Suprapubic skin (tissue), 4 donors: ENCODE measurements at regions not wholly inside any gene's neighbourhood (a gene's known extent, or its start where the extent isn't known, plus 50 kb on each side); places are given as distances from the start of the nearest gene placed in this dataset.

Experiments used
- DNase-seq, 2 donors: peaks; one replicate each; pipeline ENCODE4 v3.0.0-alpha.2; 2019; ENCODE audit warnings: low spot score in 2 of 2
- H3K27ac ChIP-seq: fragments of 200-600 bp; sonication (generic); one replicate; pipeline ENCODE4 v1.5.1; 2019
- H3K27me3 ChIP-seq: fragments of 200-600 bp; sonication (generic); one replicate; pipeline ENCODE4 v1.5.1; 2019
- H3K36me3 ChIP-seq: fragments of 200-600 bp; sonication (generic); one replicate; pipeline ENCODE4 v1.5.1; 2019
- H3K4me1 ChIP-seq: fragments of 200-600 bp; sonication (generic); one replicate; pipeline ENCODE4 v1.5.1; 2019
- H3K4me3 ChIP-seq: fragments of 200-600 bp; sonication (generic); one replicate; pipeline ENCODE4 v1.5.1; 2019; ENCODE audit warnings: mild to moderate bottlenecking
- H3K9me3 ChIP-seq: fragments of 200-600 bp; sonication (generic); one replicate; pipeline ENCODE4 v1.5.1; 2019
- EP300 ChIP-seq: sonication (generic); formaldehyde crosslinking; IDR thresholded peaks from one replicate; pipeline ENCODE4 v1.6.1; 2017; ENCODE audit warnings: antibody characterized with exemption
- POLR2A ChIP-seq, 2 donors: fragments of 450-650 bp; IDR thresholded peaks; one replicate each; pipeline ENCODE4 v1.6.1; 2017; ENCODE audit warnings: antibody characterized with exemption in 2 of 2, mild to moderate bottlenecking in 2 of 2, moderate library complexity in 2 of 2
- POLR2AphosphoS5 ChIP-seq, 3 donors: sonication (generic); formaldehyde crosslinking; IDR thresholded peaks; one replicate each; pipeline ENCODE4 v1.6.1; 2017; ENCODE audit warnings: antibody characterized with exemption in 3 of 3
- WGBS: methylation state at CpG from one replicate; pipeline ENCODE4 v1.1.5; 2018; 5-methylcytosine and 5-hydroxymethylcytosine counted together
- TF ChIP-seq, protein P1 (sequence below), 2 donors: fragments of 200-600 bp in 1 of 2; fragments of 450-650 bp in 1 of 2; sonication (generic) in 1 of 2; IDR thresholded peaks; one replicate each; pipeline ENCODE4 v1.5.1; 2016 to 2019; ENCODE audit warnings: antibody characterized with exemption in 2 of 2, mild to moderate bottlenecking in 1 of 2, moderate library complexity in 1 of 2

DNA sequence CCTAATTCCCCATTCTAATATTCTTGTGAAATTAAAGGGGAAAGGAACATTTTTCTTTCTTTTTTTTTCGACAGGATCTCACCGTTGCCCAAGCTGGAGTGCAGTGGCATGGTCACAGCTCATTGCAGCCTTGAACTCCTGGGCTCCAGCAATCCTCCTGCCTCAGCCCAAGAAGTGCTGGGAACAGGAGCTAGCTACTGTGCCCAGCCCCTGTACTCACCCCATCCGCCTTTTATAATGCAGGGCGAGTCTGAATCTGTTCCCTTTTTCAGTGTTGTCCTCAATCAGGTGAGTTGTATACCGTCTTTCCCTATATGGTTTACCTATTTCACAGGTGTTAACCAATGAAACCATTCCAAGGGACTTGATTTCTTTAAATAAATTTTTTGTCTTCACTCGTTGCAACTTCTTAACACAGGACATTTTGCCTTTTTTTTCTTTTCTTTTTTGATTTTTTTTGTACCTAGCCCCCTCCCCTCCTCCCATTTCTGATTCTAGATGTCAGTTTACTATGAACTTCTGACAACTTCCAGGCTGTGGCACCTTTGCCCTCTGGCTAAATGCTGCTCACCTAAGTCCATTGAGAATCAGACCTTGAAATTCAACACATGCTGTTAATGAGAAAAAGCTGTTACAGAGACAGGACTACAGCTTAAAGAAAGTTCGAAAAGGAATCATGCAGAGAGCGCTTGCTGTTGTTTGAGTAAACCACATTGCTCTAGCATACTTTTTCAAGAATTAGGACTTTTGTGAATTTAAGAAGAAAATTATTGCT, 562.1 kb upstream of the KLF12 start:
- no peaks in the 10 kb centered on the region for H3K9me3 ChIP-seq
- WGBS = 65% methylated on average over 7 of the region's 8 CpGs
- H3K4me3 ChIP-seq = no peak overlapping the region
- H3K27me3 ChIP-seq = no peaks in the 10 kb centered on the region
- no peak overlapping the region for H3K27ac ChIP-seq
- TF ChIP-seq, protein P1, sequence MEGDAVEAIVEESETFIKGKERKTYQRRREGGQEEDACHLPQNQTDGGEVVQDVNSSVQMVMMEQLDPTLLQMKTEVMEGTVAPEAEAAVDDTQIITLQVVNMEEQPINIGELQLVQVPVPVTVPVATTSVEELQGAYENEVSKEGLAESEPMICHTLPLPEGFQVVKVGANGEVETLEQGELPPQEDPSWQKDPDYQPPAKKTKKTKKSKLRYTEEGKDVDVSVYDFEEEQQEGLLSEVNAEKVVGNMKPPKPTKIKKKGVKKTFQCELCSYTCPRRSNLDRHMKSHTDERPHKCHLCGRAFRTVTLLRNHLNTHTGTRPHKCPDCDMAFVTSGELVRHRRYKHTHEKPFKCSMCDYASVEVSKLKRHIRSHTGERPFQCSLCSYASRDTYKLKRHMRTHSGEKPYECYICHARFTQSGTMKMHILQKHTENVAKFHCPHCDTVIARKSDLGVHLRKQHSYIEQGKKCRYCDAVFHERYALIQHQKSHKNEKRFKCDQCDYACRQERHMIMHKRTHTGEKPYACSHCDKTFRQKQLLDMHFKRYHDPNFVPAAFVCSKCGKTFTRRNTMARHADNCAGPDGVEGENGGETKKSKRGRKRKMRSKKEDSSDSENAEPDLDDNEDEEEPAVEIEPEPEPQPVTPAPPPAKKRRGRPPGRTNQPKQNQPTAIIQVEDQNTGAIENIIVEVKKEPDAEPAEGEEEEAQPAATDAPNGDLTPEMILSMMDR (IDR thresholded peaks at IDR 0.05) = no peak
- no peak for TF ChIP-seq EP300
- TF ChIP-seq POLR2A (IDR thresholded peaks at IDR 0.05) = no peak
- no peak for TF ChIP-seq POLR2AphosphoS5 (IDR thresholded peaks at IDR 0.05)
- no peak for DNase-seq
- no peaks in the 10 kb centered on the region for H3K4me1 ChIP-seq
- no peaks in the 10 kb centered on the region for H3K36me3 ChIP-seq

DNA sequence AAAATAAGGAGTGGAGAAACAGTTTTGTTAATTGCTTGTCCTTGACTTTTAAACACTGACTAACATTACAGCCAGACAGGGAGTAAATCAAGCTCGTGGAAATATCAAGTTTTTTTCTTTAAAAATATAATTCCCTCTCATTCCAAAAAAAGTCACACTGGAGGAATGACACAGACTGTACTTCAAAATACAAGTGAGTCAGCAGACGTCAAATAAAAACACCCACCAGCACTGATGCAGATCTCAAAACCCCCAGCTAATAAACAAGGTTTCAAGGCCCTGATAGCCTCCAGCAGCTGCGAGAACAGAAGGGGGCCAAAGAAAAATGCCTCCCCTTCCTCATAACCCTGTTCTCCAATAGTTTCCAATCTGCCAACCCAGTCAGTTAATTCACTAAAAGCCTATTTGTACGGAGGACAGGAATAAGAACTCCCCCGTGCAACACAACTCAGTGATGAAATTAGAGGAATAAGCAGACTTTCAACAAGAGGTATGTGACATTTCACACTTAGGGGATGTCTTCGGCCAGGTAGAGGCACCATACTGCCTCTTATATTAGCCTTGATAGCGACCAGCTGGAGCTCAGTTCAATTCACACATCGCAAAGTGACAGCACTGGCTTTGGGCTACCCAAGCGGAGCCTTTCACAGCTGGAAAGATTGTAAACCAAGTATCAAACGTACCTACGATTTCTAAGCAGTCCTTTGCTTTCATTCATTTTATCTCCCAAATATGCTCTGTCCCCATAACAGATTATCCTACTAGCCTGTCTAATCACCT, 561.0 kb upstream of the KLF12 start:
- Histone ChIP-seq H3K4me1 (no peaks in the 10 kb centered on the region), H3K27ac (no peak overlapping the region), H3K4me3 (no peak overlapping the region), H3K36me3 (no peaks in the 10 kb centered on the region), H3K27me3 (no peaks in the 10 kb centered on the region), H3K9me3 (no peaks in the 10 kb centered on the region)
- TF ChIP-seq POLR2AphosphoS5 (IDR thresholded peaks at IDR 0.05) = no peak
- TF ChIP-seq POLR2A (IDR thresholded peaks at IDR 0.05) = no peak
- TF ChIP-seq EP300 = no peak
- TF ChIP-seq, protein P1 (IDR thresholded peaks at IDR 0.05) = no peak
- no peak for DNase-seq
- WGBS = 42% methylated on average over 11 of the region's 11 CpGs

DNA sequence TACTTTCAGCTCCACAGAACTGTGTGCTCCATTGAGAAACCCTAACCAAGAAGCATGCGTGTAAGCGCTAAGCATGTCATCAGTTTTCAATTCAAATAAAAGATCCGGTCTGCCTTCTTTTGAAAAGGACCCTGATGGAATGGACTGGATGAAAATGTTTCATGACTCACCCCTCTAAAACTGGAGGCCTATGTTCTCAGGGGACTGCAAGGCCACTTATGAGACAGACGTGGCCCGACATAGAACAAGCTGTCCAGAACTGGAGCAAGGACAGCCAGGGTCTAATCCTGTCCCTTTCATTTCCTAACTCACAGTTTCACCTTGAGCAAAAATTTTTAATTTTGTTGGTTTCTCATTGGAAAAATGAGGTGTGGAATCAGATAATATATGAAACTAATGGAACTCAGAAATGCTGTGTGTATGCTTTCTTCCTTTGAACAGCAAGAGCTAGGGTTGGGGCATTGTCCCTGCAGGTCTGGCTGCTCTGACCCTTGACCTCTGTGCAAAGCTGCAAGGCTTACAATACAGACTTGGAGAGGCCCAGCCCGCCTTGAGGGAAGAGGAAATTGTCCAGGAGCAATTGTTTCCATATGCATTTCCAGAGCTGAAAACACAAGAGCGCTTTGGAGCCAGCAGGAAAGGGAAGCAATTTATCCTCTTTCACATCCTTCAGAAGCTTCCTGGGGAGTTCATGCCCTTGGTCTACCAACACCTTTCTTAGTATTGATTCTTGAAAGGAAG, 553.4 kb upstream of the KLF12 start:
- no peak for DNase-seq
- Histone ChIP-seq H3K36me3 (no peaks in the 10 kb centered on the region), H3K9me3 (no peaks in the 10 kb centered on the region), H3K4me1 (no peaks in the 10 kb centered on the region), H3K27ac (no peak overlapping the region), H3K27me3 (no peaks in the 10 kb centered on the region), H3K4me3 (no peak overlapping the region)
- TF ChIP-seq, protein P1 (IDR thresholded peaks at IDR 0.05) = no peak
- TF ChIP-seq EP300 = no peak
- TF ChIP-seq POLR2AphosphoS5 (IDR thresholded peaks at IDR 0.05) = no peak
- no peak for TF ChIP-seq POLR2A (IDR thresholded peaks at IDR 0.05)
- WGBS = 74% methylated on average over 7 of the region's 7 CpGs

DNA sequence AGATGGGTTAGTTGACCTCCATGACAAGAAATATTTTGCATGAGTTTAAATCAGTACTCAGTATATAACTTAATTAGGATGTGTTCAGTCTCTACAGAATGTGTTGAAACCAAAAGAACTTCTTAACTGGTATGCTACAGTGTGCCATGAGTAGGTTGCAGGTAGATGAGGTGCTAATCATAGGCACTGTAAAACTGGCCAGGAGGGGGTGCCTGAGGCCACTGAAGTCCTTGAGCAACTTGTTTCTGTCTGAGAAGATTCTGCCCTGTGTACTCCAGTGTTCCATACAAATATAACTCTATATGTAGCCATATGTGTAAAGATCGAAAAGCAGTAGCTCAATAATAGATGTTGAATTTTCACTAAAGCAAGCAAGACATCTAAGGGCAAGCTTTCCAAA, 549.2 kb upstream of the KLF12 start:
- Histone ChIP-seq H3K27me3 (no peaks in the 10 kb centered on the region), H3K27ac (no peak overlapping the region), H3K4me1 (no peaks in the 10 kb centered on the region), H3K9me3 (no peaks in the 10 kb centered on the region), H3K4me3 (no peak overlapping the region), H3K36me3 (no peaks in the 10 kb centered on the region)
- WGBS = 100% methylated on average over 1 of the region's 1 CpG
- no peak for DNase-seq
- TF ChIP-seq POLR2A (IDR thresholded peaks at IDR 0.05) = no peak
- TF ChIP-seq, protein P1 (IDR thresholded peaks at IDR 0.05) = no peak
- no peak for TF ChIP-seq POLR2AphosphoS5 (IDR thresholded peaks at IDR 0.05)
- TF ChIP-seq EP300 = no peak

DNA sequence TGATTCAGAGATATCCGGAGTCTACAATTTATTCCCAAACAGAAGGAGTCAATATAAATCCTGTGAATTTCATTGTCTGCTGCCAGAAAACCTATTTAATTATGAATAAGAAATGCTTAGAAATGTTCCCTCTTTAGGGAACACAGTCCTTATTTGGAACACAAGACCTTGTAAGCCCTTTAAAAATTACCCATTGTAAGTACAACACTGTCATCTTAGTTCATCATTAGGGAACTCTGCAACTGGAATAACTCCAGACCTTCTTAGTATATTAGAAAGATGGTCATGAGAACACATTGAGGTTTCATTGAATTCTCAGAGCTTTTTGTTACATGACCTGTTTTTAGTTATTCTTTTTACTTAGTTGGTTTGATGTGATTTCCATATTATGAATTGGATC, 548.5 kb upstream of the KLF12 start:
- WGBS = 69% methylated on average over 1 of the region's 1 CpG
- H3K36me3 ChIP-seq = no peaks in the 10 kb centered on the region
- no peaks in the 10 kb centered on the region for H3K4me1 ChIP-seq
- H3K27ac ChIP-seq = no peak overlapping the region
- no peak overlapping the region for H3K4me3 ChIP-seq
- DNase-seq = no peak
- no peaks in the 10 kb centered on the region for H3K27me3 ChIP-seq
- no peaks in the 10 kb centered on the region for H3K9me3 ChIP-seq
- TF ChIP-seq EP300 = no peak
- TF ChIP-seq POLR2AphosphoS5 (IDR thresholded peaks at IDR 0.05) = no peak
- no peak for TF ChIP-seq POLR2A (IDR thresholded peaks at IDR 0.05)
- TF ChIP-seq, protein P1 (IDR thresholded peaks at IDR 0.05) = no peak
